Tibial nerve (tissue), 3 donors: ENCODE measurements at regions not wholly inside any gene's neighbourhood (a gene's known extent, or its start where the extent isn't known, plus 50 kb on each side); places are given as distances from the start of the nearest gene placed in this dataset.

ENCODE experiments used
- POLR2A ChIP-seq, 2 donors: fragments of 450-650 bp; IDR thresholded peaks; one replicate each; pipeline ENCODE4 v1.6.1; 2017; ENCODE audit warnings: antibody characterized with exemption in 2 of 2, mild to moderate bottlenecking in 2 of 2, moderate library complexity in 2 of 2
- TF ChIP-seq, protein P1 (sequence below), 5 experiments: fragments of 200-600 bp in 3 of 5; fragments of 450-650 bp in 2 of 5; sonication (generic) in 3 of 5; IDR thresholded peaks; one replicate each; pipeline ENCODE4 v1.5.1; 2016 to 2019; ENCODE audit warnings: antibody characterized with exemption in 5 of 5, mild to moderate bottlenecking in 3 of 5, moderate library complexity in 2 of 5

- TF ChIP-seq, protein P1, sequence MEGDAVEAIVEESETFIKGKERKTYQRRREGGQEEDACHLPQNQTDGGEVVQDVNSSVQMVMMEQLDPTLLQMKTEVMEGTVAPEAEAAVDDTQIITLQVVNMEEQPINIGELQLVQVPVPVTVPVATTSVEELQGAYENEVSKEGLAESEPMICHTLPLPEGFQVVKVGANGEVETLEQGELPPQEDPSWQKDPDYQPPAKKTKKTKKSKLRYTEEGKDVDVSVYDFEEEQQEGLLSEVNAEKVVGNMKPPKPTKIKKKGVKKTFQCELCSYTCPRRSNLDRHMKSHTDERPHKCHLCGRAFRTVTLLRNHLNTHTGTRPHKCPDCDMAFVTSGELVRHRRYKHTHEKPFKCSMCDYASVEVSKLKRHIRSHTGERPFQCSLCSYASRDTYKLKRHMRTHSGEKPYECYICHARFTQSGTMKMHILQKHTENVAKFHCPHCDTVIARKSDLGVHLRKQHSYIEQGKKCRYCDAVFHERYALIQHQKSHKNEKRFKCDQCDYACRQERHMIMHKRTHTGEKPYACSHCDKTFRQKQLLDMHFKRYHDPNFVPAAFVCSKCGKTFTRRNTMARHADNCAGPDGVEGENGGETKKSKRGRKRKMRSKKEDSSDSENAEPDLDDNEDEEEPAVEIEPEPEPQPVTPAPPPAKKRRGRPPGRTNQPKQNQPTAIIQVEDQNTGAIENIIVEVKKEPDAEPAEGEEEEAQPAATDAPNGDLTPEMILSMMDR (IDR thresholded peaks at IDR 0.05): no peak
- no peak for TF ChIP-seq POLR2A (IDR thresholded peaks at IDR 0.05)
Observed at GRCh38 chr1:187971851-187972250, 1143.1 kb downstream of the PLA2G4A start.
